Cerebellar nuclear complex (tissue), 1 donor: ENCODE measurements at regions not wholly inside any gene's neighbourhood (a gene's known extent, or its start where the extent isn't known, plus 50 kb on each side); places are given as distances from the start of the nearest gene placed in this dataset.

Experiments used
- DNase-seq, 2 experiments: peaks; one replicate each; lab custom pipeline; 2025; lab: John Stamatoyannopoulos, UW

DNA sequence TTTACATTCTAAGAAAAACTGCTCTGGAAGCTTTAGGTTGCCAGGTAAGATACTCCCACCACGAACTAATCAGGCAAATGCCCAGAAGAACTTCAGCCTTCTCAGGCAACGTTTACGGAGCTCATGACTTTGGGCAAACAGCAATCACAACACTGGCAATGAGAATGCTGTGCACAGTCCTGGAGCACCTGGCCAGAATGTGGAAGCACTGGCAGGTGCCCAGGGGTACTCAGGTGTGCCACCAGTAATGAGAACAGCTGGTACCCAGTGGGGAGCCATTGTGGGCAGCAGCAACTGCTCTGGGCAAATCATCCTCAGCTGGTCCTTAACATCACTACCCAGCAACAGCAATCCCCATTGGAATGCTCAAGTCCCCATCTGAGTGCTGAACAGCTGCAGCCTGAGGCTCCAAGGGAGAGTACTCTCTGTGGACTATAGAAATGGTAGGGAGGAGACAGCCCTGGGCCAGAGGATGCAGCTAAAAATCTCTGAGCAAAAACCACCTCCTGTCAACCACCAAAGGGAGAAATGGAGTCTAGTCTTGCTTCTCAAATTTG lies 210.0 kb downstream of the FOXO1 start:
- DNase-seq = no peak

DNA sequence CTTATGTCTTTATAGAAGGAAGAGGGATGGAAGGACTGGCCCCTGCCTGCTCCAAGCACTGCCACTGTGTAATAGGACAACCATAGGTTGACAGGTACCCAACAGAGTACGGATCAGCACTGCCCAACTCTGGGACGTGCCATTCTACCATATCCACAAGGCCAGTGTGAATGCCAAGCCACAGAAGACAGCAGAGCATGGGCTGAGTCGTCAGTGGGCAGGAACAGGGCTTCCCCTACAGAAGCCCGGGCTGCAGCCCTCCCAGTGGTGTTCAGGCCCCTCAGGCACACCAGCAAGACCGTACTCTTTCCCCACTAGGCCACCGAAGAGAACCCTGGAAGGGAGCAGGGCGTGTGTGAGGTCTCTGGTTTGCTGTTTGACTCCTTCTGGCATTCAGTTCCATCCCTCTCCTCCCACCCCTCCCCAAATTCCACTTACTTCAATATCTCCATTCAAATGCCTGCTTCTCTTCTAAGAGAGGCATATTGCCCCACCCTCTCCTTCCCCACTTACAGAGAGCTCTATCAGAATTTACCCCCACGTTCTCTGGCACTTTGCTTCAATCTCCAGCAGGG lies 209.4 kb downstream of the FOXO1 start:
- DNase-seq = no peak

DNA sequence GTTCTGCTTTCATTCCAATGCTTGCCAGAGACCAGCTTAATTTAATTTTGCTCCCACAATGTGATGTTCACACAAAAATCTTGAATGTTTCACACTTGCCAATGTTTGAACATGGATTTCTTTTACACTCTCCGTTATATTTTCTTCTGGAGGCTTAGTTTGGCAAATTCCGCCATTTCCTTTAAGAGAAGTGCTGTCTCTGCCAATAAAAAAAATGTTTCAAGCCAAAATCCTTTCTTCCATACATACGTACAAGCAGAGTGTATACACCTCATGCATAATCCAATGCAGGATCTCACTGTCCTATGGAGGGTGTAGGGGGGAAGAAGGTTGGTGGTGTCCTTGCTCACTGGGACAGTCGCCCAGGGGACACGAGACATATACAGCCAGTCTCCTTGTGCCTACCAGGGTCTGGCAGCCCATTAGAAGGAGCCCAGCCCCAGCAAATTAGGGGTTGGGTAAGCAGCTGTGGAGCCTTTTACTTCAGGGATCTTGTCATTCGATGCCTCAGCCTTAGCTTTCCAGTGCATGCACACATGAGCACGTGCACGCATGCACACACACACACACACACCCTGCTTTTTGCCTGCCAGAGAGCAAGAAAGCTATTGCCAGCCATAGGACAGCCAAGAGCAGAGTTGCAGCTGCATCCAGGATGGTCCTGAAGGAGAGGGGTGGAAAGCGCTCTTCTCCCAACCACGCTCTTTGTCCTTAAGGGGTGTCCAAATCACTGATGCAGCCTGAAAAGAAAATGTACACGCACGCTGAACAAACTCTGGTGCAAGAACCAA lies 208.3 kb downstream of the FOXO1 start:
- DNase-seq = no peak

DNA sequence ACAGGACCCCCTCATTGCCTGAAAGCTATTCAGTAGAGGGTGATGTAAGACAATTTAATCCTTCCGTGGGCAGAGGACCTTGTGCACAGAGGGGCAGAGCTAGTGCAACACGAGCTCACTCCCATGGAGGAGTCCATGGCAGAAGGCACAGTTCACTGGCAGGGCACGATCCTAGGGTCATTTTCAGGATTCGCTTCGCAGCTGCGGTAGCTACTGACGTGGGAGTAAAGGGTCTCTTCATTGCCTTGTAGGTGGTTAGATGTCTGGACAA lies 207.8 kb downstream of the FOXO1 start:
- DNase-seq = no peak

DNA sequence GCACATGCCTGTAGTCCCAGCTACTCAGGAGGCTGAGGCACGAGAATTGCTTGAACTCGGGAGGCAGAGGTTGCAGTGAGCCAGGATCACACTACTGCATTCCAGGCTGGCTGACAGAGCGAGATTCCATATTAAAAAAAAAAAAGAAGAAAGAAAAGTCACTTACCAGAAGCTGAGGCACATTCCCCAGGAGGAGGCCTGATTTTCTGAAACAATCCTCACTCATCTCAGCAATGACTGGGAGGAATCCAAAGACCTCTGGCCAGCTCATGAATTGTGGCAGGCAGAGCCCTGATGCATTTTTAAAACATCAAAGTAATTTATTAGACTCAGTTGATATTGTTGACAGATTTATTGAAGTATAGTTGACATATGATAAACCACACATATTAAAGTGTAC lies 206.3 kb downstream of the FOXO1 start:
- DNase-seq = no peak

DNA sequence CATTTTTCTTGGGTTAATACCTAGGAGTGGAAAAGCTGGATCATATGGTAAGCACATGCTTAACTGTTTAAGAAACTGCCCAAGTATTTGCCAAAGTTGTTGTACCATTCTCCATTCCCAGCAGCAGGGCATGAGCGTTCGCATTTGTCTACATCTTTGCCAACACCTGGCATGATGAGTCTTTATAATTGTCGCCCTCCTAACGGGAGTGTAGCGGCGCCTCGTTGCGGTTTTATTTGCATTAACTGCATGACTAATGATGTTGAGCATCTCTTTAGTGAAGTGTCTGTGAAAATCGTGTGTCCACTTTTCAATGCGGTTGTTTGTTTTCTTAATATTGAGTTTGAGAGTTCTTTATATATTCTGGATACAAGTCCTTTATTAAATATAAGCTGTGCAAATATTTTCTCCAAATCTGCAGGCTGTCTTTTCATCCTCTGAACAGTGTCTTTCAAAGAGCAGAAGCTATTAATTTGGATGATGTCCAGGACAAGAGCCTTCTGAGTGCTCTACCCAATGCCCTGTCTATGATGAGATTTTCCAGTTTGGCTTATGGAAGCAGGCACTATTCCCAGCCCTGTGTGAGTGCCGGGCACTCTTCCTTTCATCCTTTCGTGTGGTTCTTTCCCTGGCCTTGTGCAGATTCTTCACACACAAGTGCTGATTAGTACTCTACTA lies 202.0 kb downstream of the FOXO1 start:
- no peak for DNase-seq

DNA sequence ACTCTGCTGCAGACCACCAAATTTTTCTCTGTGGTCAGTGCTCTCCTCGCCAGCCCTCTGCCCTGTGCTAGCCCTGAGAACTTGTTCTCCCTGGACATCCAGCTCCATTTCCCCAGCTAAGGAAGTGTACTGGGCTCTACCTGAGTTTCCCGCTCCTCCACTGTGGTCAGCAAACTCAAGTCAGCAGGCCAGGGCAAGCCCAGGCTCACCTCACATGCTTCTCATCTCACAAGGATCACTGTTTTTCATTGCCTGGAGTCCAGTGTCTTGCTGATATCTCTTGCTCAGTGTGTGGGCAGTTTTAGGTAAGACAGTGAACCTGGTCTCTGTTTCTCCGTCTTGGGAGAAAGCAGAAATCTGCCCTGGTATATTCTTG lies 201.4 kb downstream of the FOXO1 start:
- no peak for DNase-seq

DNA sequence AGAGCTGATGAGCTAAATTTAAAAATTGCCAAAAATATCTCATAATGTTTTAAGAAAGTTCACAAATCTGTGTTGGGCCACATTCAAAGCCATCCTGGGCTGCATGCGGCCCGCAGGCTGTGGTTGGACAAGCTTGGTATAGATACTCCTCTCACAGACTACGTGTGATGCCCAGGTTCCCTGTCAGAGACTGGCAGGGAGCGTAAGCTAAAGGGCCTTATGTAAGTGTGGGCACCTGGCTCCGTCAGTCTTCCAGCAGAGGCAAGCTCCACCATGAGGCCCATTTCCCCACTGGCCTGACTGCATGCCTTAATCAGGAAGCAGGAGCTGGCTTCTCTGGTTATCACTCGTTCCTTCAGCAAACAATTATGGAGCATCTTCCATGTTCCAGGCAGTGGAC lies 200.2 kb downstream of the FOXO1 start:
- DNase-seq = no peak

DNA sequence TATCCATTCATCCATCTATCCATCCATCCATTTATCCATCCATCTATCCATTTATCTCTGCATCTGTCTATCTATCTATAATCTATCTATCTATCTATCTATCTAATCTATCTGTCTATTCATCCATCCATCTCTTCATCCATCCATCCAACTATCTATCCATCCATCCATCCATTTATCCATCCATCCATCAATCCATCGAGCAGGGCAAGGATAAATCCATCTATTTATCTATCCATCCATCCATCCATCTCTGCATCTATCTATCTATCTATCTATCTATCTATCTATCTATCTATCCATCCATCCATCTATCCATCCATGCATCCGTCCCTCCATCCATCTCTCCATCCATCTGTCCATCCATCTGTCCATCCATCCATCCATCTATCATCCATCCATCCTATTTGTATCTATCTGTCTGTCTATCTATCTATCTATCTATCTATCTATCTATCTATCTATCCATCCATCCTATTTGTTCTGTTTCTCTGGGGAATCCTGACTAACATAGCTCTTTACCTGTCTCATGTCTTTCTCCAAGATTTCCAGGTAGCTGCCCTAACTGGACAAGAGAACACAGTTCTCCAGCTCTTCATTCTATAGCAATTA lies 198.1 kb downstream of the FOXO1 start:
- DNase-seq = no peak

DNA sequence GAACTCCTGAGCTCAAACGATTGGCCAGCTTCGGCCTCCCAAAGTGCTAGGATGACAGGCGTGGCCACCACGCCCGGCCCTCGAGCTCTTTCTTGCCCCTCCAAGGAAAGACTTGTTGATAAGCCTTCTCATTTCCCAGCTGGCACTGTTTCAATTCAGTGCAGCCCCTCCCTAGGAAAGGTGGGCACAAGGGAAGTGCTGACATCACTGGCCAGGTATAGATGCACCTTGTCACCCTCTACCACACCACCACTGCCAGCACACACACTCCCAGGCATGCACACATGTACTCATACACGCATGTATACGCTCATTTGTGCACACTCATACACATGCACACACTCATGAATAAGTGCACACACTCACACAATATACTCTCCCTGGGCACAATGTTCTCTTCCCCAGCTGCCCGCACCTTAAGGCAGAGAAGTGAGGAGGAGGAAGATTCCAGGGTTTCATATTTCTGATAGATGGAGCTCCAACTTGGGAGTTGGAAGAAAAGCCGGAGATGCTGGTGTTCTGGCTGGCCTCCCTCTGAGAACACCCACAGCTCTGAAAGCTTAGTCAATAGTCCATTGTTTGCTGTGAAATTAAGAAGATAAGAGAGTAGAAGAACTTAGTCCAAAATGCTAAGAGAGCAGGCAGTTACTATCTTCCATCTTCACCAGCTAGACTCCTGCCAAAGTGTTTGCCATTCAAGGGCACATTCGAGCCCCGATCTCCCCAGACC lies 196.7 kb downstream of the FOXO1 start:
- DNase-seq = no peak

DNA sequence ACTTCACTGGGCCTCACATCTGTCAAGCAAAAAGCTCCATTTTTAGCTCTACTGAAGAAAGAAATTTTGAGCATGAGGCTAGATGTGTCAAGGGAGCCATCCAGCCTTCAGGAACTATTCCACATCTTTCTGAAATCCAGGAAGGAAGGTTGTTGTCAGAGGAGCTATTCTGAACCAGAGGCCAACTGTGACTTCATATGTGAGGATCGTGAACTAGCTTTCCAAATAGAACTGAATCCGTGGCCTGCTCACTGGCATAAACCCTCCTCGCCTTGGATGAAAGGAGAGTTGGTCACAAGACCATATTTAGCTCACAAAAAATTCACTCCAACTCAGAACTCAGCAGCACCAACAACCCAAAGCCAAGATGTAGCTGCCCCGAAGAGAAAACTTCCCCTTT lies 195.8 kb downstream of the FOXO1 start:
- no peak for DNase-seq

DNA sequence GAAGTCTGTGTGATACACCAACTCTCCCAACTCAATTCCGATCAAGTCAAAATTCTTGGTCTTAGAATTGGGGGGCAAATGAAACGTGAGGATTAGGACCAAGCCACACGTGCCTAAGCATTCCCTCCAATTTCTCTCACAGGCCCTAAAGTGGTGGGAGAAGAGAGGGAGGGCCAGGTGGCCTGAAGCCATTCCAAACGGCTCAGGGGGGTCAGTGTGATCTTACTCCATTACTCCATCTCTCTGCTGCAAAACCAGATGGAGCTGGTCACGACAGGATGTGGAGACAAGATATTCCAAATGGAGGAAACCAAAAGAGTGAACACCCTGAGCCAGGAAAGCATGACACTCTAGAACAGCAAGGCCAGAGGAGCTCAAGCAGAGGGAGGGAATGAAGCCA lies 195.4 kb downstream of the FOXO1 start:
- no peak for DNase-seq

DNA sequence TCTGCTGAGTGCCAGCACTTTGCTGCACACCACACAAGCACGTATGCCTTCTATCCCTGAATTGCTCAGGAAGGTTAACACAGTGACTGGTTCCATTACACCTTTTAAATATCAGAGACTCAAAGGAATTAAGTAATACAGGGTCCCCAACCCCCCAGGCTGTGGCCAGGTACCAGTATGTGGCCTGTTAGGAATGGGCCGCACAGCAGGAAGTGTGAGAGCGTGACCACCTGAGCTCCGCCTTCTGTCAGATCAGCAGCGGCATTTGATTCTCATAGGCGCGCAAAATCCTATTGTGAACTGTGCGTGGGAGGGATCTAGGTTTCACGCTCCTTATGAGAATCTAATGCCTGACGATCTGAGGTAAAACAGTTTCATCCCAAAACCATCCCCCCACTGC lies 194.5 kb downstream of the FOXO1 start:
- DNase-seq = no peak

DNA sequence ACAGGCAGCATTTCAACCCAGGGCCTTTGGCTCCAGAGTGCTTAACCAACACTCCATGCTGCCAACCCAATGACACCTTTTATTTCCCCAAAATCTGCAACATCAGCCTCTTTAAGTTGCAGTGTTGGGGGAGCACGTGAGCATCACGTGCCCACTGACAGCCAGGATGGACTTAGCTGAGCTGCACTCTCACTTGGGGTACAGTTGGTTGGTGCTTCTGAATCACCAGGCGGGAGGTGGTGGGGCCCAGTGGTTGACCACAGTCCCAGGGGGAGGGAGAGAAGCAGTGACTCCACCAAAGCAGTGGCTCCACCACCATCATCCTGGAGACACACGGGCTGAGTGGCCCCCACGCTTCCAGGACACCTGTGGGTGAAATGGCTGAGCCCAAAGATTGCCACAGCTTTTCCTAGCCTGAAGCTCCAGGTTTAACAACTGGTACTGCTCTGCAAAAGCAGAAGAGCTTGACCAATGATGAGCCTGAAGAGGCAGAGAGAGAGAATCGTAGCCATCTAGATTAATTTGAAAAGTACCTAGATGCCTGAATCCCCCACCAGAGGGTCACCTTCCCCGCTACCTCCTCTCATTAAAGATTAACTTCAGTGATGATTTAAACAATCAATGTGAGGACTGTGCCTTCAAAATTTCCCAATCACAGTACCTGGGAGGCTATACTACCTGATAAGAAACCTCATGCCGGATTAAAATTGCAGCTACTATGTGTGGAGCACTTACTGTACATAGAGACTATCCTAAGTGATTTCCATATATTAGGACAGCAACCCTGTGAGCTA lies 193.8 kb downstream of the FOXO1 start:
- no peak for DNase-seq

DNA sequence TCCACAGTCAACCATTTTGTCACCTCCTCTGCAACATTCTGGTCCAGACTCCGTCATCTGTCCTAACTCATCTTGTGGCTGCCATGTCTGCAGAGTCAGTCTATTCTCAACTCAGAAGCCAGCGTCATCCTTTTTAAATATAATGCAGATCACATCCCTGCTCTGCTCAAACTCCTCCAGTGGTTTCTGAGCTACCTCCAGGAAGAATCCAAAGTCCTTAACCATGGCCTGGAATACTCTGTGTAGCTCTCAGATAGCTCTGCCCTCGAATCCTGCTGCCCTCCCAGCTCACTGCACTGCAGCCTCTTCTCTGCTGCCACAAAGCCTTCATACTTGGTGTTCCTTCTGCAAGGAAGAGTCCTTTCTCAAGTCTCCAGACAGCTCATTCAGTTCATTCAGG lies 190.8 kb downstream of the FOXO1 start:
- no peak for DNase-seq

DNA sequence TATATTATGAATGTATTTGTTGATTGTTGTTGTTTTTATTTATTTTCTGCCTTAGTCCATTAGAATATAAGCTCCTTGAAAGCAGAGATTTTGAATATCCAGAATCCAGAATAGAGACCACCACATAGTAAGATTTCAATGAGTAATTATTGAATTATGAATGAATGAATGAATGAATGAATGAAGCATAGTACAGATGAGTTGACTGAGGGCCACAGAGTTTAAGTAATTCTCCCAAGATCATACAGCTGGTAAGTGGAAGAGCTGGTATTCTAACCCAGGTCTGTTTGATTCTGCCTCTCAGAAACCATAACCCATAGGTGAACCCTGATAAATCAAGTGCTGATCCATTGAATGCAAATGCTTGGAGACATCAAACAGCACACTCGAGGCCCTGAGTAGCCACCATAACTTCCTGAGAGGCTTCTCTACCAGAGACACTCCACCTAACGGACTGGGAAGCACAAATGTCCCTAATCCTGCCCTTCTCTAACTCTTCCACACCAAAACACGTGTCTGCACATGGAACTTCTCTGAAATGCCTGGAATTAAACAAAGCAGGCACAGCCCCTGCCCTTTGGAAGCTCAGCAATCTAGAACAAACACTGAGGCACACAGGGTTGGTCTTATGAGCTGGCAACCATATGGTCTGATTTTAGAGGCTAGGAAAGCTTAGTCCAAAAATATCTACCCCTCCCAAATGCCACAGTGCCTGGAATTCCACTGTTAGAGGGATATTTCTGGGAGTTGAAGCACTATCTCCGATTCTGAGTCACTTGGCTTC lies 190.1 kb downstream of the FOXO1 start:
- no peak for DNase-seq

DNA sequence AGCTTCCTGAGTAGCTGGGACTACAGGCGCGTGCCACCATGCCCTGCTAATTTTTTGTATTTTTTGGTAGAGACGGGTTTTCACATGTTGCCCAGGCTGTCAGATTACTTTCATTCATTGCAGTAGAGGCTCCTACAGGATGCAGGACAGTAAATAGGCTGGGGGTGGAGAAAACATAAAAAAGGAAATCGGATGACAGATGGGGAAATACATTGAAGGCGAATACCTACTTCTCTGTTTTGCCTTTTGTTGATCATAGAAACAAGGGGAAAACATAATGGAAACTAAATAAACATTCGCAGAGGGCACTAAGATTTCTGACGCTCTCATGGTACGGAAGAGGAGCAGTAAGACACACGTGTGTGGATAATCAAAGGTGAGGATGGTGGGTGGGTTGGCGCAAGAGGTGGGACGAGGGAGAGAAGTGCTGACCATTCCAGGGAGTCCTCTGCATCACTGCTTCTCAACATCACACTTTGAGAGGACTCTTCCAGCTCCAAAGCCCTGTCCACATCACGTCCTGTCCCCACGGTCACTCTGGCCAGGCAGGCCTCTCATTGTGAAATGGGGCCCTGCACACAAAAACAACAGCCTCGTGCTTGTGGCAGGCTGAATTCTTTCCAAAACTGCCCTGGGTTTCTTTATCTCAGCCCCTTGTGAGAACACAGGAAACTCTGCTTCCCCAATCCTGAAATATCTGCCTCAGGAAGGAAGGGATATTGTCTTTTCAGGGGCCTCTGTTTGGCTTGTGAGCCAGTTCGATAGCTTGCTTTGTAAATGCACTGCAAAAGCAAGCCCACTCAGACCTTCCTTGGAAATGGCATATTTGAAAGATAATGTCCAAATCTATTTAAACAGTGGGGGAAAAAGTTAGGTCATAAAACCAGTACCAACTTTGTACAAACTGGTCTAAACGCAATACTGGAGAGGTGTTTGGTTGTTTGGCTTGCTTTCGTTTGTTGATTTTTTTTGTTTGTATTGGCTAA lies 188.5 kb downstream of the FOXO1 start:
- no peak for DNase-seq

DNA sequence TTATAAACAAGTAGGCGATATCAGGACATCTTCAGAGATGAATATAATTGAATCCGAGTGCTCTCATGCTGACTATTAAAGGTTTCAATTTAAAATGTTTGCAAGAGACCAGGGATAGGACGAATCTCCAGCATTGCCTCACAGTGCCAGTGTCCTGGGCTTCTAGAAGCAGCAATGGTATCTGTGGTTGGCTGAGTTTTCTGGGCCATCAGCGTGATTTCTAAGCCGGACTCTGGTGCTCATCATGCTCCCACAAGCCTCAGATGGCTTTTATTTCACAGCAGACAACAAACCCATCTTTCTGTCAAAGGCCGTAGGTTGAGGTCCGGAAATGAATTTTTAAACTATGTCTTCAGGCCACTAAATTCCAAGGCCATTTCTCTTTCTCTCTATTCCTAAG lies 187.7 kb downstream of the FOXO1 start:
- DNase-seq = no peak

DNA sequence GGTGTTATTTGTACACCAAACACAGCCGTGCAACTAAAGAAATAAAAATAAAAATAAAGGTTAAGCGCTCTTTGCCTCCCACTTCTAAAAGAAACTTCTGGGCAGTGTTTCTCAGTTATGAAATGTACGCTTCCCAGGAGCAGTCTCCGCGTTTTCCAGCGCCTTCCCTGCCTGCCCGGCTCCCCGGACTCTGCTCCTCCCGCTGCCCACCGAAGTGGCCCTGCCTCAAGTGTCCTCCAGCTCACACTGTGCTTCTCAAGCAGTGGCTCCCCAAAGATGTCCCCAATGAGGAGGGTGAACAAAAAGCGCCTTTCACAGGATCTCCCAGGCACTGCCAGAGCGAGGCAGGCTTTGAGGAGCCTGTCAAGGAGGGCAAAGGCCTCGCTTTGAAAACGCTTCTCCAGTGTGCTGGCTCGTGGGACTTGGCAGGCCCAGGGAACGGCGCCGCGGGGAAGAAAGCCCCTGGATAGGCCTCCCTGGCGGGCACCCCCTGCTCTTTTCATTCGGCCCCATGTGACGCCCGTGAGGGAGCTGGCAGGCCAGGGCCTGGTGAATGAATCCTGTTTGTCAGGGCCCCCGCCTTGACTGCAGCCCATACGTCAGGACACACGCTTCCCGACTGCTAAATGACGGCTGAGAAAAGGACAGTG lies 187.1 kb downstream of the FOXO1 start:
- no peak for DNase-seq
